HG03558 (cell line): ENCODE measurements at regions not wholly inside any gene's neighbourhood (a gene's known extent, or its start where the extent isn't known, plus 50 kb on each side); places are given as distances from the start of the nearest gene placed in this dataset.
A peak's percentile ranks its signal among the peaks of the same experiment; 100 is the strongest.

Experiments used
- ATAC-seq: cut with Tn5 transposase; IDR thresholded peaks from one replicate; pipeline ENCODE4 v1.9.1; 2021; ENCODE audit warnings: moderate number of reproducible peaks; ENCODE audit not compliant: unreplicated experiment; ENCODE audit errors: extremely low read depth

GRCh38 chr7:95718577-95719410, 53.6 kb upstream of the DYNC1I1 start:
- ATAC-seq: no peak

GRCh38 chr7:95716357-95717122, 55.8 kb upstream of the DYNC1I1 start:
- no peak for ATAC-seq

GRCh38 chr7:95715274-95715673, 57.1 kb upstream of the DYNC1I1 start:
- ATAC-seq: peak; percentile 82

GRCh38 chr7:95710711-95711110, 61.6 kb upstream of the DYNC1I1 start:
- no peak for ATAC-seq

GRCh38 chr7:95700917-95701316, 71.4 kb upstream of the DYNC1I1 start:
- no peak for ATAC-seq

GRCh38 chr7:95694334-95694733, 78.0 kb upstream of the DYNC1I1 start:
- ATAC-seq: no peak

- no peak for ATAC-seq
These were observed 78.6 kb upstream of the DYNC1I1 start for GRCh38 chr7:95693551-95694333.

- no peak for ATAC-seq
These were observed 80.9 kb upstream of the DYNC1I1 start for GRCh38 chr7:95691464-95691863.

GRCh38 chr7:95690367-95690947, 81.9 kb upstream of the DYNC1I1 start:
- ATAC-seq: peak; percentile 63

- no peak for ATAC-seq
These were observed 83.3 kb upstream of the DYNC1I1 start for GRCh38 chr7:95688931-95689495.

GRCh38 chr7:95687759-95688343, 84.5 kb upstream of the DYNC1I1 start:
- no peak for ATAC-seq

- no peak for ATAC-seq
These were observed 86.2 kb upstream of the DYNC1I1 start for GRCh38 chr7:95686109-95686508.

- no peak for ATAC-seq
These were observed 87.8 kb upstream of the DYNC1I1 start for GRCh38 chr7:95684505-95684904.

- ATAC-seq: no peak
These were observed 87.7 kb upstream of the PDK4 start for GRCh38 chr7:95684037-95684436.

- no peak for ATAC-seq
These were observed 86.6 kb upstream of the PDK4 start for GRCh38 chr7:95682913-95683312.

- no peak for ATAC-seq
These were observed 80.4 kb upstream of the PDK4 start for GRCh38 chr7:95676691-95677090.

- ATAC-seq: no peak
These were observed 79.3 kb upstream of the PDK4 start for GRCh38 chr7:95675632-95676031.

- no peak for ATAC-seq
These were observed 78.7 kb upstream of the PDK4 start for GRCh38 chr7:95675016-95675415.

- no peak for ATAC-seq
These were observed 77.8 kb upstream of the PDK4 start for GRCh38 chr7:95674101-95674500.

GRCh38 chr7:95672434-95672833, 76.1 kb upstream of the PDK4 start:
- ATAC-seq: no peak
